ENCODE measurements at regions not wholly inside any gene's neighbourhood (a gene's known extent, or its start where the extent isn't known, plus 50 kb on each side); places are given as distances from the start of the nearest gene placed in this dataset.

DNA sequence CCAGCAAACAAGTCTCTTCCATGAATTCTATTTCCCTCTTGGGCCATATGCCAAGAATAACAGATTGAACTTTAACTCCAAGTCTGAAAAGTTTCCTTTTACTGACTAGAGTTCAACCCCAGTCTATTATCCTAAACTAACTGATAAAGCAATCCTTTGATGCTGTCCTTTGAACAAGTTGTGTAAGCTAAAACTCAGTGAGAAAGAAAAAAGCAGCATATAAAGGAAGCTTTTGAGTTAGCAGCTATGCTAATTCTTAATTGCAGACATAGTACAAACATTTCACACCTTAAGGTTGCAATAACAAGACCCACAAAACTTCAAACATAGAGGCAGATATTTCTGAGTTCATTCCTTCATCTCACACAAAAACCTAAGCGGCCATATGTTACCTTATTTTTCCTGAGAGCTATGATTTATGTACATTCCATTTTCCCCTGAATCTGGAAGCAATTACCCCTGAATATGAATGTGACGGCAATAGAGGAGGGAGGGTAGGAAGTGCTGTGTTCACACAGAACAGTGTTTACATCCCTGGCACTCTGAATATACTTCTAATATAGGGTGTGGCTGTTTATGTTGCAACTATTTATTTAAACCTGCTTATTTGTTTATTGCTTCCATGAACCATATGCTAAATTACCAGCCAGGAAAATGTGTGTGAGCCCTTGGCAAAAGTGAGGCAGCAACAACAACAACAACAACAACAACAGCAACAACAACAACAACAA, 180.6 kb downstream of the IRS1 start:
- no peak for DNase-seq

DNA sequence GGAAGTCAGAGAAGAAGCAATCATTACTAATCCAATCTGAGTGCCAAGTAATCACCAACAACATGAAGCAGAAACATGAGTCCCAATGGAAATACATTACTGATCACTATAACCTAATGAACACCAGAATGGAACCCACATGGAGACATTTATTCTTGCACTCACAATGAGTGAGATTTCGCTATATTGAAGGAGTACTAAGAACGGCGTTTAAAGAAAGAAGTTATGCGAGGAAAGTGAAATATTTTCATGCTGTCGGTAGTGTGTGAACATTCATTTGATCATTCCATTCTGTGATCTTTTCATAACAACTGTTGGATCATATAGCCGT, 181.1 kb downstream of the IRS1 start:
- no peak for DNase-seq

DNA sequence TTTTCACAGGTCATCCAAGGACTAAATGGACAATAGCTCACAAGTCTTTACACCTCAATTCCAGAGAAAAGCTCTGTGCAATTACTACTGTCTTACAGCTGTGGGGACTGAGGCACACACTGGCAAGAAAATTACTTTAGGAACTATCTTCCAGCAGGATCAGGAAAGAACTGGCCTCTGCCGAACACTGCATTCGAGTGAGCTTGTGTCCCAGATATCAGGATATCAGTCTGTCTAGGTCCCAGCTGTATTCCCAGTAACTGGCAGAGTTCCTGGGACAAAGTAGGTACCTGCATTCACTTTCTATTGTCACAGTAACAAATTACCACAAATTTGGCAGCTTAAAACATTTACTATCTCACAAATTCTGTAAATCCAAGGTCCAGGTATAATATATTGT, 183.7 kb downstream of the IRS1 start:
- no peak for DNase-seq

DNA sequence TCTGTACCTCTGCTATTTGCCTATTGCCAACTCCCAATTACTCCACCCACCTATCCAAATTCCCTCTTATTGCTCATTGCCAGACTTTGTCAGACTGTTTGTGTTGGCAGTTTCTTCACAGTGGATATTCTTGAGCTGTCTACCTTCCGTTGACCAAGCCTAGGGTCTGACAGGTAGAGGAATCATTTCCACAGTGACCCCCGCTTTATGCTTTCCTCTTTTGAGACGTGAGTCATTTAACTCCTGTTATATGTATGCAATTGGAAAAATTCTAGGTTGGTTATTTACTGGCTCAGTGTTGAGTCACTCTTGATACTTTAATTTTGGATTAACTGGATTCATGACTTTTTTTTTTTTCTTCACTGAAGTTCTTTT, 187.7 kb downstream of the IRS1 start:
- DNase-seq: no peak

DNA sequence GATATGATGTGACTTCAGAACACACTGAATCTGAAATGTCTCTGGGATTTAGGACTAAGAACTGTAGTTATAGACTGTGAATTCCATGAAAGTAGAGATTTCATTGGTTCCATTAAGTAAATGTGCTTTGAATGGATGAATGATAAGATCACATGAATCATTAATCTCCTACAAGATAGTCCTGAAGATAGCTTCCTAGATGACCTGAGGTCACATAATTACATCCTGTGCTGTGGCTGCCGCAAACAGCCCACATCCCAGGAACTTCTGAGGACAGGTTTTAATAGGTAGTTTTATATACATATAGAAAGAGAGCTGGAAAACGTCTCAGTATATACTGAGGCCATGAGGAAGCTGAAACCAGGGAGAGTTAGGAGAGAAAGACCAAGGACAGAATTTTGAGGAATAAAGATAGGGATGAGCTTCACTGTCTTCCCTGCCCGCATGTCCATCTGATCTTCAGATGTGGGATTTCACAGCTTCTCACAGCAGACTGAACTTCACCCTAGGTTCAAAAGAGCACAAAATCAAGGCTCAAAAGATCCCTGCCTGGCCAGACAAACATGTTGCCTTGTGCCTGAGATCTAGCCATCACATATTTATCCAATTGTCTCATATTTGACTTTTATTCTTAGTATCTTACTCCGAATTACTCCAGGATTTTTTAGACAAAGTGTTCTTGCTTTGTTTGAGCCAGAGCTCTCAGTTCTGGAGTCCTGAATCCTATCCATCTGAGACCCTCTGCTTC, 188.2 kb downstream of the IRS1 start:
- DNase-seq: no peak

DNA sequence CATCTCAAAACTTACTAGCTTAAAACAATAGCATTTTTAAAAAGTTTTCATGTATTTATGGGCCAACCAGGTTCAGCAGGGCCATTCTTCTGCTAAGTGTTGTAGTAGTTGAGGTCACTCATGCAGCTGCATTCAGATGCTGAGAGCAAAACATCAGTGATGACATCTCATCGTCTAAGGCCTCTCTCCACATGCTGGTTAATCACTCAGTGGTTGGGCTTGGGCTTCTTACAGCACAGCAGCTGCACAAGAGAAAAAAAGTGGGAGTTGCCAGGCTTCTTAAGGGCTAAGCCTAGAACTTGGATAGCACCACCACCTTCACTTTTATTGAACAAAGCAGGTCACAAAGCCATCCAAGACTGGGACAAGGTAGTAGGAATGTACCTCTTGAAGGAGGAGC, 190.3 kb downstream of the IRS1 start:
- DNase-seq: no peak

DNA sequence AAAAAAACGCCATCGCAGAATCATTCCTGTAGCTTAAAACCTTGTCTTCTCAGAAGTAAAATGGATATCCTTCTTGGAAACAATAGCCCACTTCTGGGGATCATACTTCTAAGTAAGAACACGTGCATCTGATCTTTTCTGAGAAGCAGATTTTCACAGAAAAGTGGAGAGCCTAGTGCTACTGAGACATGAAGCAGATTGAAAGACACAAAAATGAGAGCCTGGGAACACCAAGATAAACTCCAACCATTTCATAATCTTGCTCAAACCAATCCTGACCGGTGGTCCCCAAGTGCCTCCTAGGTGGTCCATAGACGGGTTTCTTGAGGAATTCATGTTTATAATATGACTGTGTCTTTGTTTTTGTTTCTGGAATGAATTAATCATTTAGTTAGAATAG, 191.2 kb downstream of the IRS1 start:
- no peak for DNase-seq

DNA sequence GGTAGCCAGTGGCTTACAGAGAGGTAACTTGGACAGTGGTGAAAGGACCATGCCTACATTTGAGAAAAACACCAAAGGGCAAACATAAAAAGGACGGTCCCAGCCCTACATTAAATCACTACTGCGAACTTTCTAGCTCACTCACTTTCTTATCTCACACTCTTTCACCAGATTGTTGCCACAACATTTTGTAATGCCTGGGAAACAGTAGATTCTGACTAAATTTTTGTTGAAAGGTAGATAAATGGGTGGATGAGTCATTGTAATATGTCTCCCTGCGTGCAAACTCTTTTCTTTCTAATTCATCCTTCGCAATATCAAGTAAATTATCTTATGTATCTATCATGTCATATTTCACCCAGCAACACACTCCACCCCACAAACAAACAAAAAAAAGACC, 192.2 kb downstream of the IRS1 start:
- no peak for DNase-seq

DNA sequence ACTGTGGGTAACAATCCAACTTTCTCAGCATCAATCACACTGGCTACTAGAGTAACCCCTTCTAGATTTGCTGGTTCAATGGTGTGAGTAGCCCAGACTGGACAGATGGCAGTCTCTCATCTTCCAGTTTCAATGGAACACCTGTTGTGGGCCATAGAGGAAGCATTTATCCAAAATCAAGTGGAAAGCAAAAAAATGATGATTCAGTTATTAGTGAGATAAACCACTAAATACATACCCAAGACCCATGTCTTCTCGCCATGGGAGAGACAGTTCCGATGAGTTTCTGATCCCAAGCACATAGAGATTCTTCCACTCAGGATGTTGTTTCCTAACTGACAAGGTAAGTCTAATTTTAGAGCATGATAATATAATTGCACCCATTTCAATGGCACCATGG, 194.0 kb downstream of the IRS1 start:
- no peak for DNase-seq

DNA sequence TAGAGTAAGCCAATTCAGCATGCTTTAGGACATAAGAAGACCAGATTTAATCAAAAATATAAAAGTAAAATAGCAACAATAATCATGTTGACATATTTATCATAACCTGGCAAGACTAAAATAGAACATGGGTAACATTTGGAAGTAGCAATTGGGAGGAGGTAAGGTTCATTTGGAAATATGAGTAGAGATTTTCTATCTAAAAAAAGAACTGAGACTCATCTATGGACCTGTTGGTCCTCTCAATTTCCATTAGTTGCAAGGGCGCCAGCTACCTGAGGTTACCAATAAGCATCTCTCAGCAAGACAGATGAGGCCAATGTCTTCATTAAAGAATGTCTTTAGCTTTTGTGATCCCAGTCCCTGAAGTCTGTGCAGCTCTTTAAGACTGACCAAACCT, 196.0 kb downstream of the IRS1 start:
- DNase-seq: no peak

DNA sequence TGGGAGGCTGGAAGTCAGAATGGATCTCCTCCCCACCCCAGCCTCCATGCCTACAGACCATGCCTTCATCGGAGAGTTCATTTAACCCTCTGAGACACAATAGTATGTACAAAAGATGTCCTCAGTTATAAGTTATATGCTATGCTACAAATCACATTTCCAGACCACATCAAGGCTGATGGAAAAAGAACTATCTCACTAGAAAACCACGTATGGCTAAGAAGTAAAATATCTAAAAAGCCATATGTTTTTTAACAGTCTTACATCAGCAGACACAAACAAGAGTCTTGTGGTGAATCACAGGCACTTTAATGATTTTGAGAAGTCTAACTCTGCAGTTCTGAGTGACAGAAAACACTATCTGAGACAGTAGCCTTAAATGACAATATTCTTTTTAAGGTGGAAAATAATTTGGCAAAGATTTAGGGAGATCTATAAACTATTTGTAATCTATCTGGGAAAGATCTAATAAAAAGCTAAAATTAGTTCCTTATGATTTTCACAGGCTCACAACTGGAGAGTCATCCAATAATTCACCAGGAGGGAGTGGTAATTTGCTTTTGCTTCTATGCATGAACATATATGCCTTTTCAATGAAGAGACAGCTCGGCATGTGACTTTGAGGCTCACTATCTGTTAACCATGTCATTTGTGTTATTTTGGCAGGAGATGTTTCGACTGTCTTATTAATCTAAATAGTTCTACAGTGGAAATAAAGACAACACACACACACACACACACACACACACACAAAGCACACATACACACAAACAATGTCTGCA, 197.5 kb downstream of the IRS1 start:
- DNase-seq: no peak

DNA sequence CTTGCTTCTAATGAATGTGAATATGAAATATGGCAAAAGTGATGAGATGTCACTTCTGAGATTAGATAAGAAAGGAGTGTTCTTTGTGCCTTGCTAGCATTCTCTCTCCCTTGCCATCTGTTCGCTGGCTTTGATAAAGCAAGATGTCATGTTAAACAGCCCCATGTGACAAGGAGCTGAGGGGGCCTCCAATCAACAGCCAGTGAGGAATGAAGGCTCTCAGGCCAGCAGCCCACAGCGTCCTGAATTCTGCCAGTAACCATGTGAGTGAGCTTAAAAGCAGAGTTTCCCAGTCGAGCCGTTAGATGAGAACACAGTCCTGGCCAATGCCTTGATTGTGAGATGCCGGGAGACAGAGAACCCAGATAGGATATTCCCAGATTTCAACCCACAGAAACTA, 198.8 kb downstream of the IRS1 start:
- DNase-seq: no peak

DNA sequence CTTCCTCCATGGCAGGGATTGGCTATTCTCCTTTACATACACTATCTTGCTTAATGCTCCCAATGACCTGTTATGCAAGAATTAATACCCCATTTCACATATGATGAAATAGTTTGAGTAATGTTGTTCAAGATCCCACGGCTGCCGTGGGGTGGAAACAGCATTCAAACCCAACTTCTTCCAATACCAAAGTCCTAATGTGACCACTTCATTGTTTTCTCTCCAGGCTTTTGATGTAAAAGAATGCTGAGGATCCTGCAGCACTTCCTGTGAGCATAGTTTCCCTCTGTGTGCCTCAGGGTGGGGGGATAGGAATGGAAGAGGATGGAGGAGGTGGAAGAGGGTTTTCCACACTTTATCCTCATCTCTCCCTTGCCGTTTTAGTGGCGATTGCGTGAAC, 199.4 kb downstream of the IRS1 start:
- no peak for DNase-seq

DNA sequence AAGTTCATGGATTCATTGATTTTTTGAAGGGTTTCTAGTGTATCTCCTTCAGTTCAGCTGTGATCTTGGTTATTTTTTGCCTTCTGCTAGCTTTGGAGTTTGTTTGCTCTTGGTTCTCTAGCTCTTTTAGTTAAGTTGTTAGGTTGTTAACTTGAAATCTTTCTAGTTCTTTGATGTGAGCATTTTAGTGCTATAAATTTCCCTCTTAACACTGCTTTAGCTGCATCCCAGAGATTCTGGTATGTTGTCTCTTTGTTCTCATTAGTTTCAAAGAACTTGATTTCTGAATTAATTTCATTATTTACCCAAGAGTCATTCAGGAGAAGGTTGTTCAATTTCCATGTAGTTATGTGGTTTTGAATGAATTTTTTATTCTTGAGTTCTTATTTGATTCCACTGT, 210.6 kb downstream of the IRS1 start:
- no peak for DNase-seq

DNA sequence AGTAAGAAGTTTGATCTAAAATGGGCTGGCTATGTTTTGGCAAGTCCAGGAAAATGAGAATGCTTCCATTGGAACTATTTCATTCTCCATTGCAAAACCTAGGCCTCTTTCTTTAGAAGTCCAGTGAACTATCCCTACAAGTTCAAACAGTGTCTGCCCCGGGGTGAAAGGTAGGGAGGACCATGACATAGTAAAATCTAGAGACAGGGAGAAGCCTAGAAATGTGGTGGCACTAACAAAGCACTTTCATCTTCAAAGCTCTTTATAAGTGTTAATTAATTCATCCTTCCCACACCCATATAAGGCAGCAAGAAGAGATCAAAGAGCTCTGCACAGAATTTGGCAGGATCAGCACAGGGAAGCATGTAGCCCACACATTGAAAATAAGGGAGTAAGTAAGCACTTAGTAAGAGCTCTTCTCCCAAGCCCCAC, 214.5 kb downstream of the IRS1 start:
- no peak for DNase-seq

DNA sequence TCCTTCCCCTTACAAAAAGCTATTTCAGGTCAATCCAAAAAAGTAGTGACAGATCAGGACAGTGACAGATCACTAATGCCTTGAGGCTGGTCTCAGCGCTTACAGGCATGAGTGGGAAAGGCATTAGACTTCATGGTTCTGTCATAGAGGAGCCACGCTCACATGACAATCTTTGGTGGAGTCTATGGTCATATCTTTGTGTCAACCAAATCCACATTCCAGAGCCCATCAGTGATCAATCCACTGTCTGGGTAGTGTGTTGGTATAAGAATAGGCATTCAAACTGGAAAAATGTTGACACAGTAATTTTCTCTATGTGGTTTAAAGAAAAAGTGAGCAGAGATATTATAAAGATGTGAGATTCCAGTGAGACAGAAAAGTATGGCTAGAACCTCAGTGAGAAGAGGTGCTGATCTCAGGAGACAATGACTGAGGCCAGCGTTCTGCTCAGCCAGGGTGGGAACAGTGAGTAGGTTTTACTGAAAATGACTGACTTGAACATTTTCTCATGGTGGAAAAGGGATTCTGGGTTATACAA, 215.0 kb downstream of the IRS1 start:
- DNase-seq: no peak

DNA sequence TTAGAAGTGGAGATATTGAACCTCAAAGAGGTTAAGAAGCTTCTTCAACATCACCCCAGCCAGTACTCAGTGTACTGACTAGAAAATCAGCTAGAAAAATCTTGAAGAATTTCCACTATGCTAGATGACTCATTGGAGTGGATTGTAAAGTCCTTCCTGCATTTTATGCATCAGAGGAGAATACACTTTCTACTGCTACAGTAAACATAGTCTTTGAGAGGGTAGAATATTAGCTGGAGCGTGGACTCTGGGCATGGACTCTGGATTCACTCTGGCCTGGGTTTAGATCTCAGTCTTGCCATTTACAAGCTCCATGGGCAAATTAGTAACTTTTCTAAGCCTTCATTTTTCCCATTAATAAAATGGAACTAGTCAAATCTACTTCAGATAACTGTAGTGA, 215.9 kb downstream of the IRS1 start:
- DNase-seq: no peak

DNA sequence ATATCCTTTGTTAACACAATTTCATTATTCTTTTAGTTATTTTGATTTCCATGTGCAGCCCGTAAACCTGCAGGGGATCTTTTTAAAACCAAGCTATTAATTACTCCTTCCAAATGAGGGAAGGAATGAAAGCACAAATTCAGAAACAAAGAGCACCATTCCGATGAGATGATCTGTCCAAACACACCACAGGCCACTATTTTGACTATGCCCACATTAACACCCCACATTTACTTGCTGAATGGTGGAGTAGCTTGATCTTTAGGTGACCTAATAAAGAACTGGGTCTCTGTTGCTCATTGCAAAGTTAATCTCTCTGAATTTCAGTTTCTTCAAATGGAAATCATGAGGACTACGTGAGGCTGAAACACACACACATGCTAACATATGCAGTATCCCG, 218.0 kb downstream of the IRS1 start:
- no peak for DNase-seq

DNA sequence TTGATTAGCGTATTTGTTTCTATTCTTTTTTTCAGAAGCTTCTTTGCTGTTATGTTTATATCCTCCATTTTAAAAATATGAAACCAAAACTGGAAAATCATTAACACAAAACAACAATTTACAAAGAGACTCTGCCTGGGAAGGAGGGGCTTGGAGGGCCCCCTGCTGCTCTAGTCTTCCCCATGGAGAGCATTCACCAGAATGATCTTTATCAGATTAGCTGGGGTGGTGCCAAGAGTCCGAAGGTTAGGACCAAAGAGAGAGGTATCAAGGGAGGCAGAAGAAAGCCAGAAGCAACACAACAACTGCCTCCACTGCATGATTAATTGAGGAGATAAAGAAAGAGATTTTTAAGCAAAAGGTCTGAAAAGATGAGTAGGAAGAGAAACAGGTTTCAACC, 218.6 kb downstream of the IRS1 start:
- DNase-seq: no peak

DNA sequence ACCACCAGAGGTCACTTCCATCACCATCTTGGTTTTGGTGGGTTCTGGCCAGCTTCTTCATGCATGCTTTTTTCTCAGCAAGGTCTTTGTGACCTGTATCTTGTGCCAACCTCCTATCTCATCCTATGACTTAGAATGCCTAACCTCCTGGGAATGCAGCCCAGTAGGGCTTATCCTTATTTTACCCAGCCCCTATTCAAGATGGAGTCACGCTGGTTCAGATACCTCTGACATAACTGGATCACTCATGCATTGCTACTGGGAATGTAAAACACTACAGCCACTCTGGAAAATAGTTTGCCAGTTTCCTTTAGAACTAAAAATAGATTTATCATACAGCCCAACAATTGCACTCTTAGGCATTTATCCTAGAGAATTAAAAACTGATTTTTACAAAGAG, 219.2 kb downstream of the IRS1 start:
- no peak for DNase-seq

DNA sequence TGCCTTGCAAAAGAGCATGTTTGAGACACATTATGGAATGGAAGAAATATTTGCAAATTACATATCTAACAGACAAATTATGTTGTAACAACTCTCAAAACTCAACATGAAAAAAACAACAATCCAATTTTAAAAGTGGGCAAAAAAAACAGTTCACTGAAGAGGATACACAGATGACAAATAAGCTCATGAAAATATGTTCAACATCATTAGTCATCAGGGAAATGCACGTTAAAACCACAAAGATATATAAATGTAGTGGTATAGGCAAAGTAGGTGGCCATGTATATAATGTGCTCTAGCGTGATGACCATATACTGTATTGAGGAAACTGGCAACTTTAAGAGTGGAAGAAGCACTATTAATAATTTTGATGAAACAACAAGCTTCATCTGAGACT, 220.1 kb downstream of the IRS1 start:
- DNase-seq: no peak

DNA sequence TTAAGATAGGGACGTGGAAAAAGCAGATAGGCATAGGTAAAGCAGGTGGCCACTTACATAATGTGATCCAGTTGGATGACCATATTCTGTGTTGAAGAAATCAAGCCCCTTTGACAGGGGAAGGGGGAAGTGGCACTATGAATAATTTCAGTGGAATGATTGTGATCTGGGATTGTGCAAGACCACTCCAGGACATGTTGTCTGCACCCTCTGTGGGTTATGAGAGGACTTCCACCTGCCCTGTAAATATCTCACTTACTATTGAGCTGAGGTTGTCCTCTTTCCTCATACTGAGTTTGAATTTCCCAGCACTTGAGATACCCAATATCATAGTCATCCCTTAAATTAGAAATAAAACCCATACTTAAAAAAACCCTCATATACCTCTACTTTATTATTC, 220.7 kb downstream of the IRS1 start:
- DNase-seq: no peak

DNA sequence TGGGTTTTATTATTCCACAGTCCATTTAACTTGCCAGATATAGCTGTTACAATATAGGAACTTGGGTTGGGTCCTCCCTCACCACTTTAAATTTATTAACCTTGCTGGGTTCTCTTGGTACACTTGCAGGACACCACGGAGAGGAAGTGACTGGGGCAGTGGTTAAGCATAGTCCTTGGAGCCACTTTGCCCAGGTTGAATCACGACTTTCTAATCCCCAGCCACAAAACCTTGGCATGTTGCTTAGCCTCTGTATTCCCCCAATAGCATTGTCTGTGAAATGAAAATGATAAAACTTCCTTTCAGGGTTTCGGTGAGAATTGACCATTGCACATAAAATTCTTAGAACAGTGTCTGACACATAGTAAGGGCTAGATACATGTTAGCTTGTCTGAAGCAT, 221.2 kb downstream of the IRS1 start:
- no peak for DNase-seq

DNA sequence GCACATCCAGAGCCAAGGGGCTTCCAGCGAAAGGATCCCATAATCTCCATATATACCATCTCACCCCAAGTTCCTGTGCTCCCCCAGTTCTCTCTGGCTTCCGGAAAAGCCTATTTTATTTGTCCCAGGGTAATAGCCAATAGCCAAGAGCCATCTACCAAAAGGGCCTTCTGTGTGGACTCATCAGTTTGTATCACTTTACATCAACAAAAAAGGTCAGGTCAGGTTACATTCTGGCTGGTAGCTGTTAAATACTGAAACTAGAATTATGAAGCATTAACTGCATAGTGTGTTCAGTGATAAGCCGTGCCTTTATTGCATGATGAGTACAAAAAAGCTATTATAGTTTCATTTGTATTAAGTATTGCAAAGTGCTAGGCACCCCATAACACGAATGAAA, 223.7 kb downstream of the IRS1 start:
- no peak for DNase-seq
